ENCODE measurements at regions not wholly inside any gene's neighbourhood (a gene's known extent, or its start where the extent isn't known, plus 50 kb on each side); places are given as distances from the start of the nearest gene placed in this dataset.
"Not testable (repeated sequence)": the region's sequence is repeated elsewhere in the genome, so short reads cannot be mapped to it uniquely, and the experiment has no call there.

GRCh38 chr7:20839196-20839735 lies 52.6 kb upstream of the SP8 start:
- no peak for DNase-seq

DNA sequence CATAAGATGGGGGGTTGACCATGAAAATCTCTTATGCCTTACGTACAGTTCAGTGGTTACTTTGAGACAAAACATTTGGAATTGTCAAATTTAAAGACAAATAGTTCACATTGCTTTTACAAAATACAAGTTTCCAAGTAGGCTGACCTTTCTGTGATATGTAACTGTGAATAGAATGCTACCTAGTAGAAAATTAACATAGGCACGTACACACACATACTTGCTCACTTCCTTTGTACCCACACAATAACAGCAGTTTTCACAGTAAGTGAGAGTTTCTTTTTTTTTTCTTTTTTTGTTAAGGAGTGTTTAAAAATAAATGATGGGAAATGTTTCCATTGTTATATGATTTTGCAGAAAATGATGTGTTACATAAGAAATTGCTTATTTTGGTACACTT lies 53.3 kb upstream of the SP8 start:
- no peak for DNase-seq

DNA sequence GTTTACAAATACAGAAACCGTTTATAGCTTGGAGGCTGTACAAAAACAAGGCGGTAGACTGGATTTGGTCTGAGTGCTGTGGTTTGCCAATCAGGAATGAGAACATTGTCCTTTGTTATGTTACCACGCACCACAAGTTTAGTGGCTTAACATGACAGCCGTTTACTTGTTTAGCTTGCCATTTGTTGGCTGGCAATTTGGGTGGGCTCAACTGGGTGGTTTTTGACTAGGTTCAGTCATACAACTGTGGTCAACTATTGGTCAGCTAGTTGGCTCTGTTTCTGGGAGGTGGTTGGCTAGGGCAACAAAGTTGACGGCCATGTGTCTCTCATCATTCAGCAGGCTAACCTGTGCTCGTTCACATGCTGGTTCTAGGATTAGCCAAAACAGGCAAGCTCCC lies 60.1 kb upstream of the SP8 start:
- DNase-seq = no peak

GRCh38 chr7:20858951-20859350 lies 72.3 kb upstream of the SP8 start:
- no peak for DNase-seq

DNA sequence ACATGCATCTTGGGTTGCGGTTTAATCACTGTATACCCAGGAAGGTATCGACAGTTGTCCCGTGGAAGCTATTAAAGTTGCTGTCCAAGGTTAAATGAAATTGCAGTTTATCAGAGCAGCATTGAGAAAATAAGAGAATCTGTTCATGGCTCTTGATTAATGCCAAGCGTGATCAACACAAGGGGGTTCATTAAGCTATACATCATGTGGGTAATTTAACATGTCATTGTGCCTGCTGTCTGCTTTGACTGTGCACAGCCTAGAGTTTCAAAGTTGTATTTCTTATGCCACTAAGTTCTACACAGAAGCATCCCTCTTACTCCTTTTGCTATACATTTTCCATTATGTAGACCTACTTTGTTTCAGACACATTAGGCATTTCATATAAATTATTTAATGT lies 74.8 kb upstream of the SP8 start:
- no peak for DNase-seq

DNA sequence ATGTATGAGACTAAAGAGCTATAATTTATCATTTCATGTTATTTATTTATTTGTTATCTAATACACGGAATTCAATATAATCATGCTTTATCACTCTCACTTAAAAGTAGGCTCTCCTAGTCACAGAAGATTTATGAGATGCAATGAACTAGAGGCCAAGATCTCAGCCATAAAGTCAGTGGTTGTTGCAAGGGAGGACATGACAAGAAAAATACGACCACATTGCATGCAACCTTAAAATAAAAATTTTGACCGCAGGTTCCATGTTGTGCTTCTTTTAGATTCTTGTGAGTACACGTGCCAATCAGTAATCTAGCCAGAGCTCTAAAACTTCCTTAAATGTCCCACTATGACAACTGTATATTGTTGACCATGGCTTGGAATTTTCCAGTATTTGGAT lies 75.9 kb upstream of the SP8 start:
- DNase-seq = no peak

GRCh38 chr7:20864221-20864620 lies 77.5 kb upstream of the SP8 start:
- DNase-seq = no peak

- DNase-seq = no peak
Measured at GRCh38 chr7:20865684-20866083, 79.0 kb upstream of the SP8 start.

DNA sequence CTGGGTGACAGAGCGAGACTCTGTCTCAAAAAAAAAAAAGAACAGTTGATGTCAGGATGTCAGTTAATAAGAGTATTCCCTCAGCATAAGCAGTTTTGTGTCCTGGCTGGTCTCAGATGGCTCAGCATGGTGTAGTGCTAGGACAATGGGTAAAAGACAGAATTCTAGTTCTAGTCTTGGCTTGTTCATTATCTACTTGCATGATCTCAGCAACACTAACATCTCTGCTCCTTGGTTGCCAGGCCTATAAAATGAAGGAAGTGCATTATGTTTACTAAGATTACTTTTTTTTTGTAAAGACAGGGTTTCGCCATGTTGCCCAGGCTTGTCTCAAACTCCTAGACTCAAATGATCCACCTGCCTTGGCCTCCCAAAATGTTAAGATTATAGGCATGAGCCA lies 84.3 kb upstream of the SP8 start:
- DNase-seq = no peak

- DNase-seq = no peak
Measured at GRCh38 chr7:20892776-20893175, 106.1 kb upstream of the SP8 start.

GRCh38 chr7:20894806-20895205 lies 108.1 kb upstream of the SP8 start:
- DNase-seq = no peak

GRCh38 chr7:20895563-20895962 lies 108.9 kb upstream of the SP8 start:
- DNase-seq = no peak

DNA sequence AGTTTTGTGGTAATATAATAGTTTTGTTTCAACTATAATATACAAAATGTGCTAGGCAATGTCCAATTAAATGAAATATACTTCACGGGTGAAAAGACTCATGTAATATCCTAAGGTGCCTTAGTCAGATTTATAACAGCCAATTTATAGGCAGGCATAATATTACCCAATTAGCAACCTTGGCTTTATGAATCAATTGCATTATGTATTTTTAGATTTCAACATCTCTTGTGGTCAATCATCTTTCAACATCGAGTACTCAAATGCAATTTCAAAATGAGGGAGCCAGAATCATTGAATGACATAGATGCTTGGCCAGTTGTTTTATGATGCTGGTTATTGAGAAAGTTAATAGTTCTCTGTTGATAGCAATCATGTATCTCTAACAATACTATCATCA lies 110.3 kb upstream of the SP8 start:
- DNase-seq = no peak

- no peak for DNase-seq
Measured at GRCh38 chr7:20906801-20907453, 120.2 kb upstream of the SP8 start.

GRCh38 chr7:20911081-20911480 lies 124.4 kb upstream of the SP8 start:
- no peak for DNase-seq

- no peak for DNase-seq
Measured at GRCh38 chr7:20913853-20914252, 127.2 kb upstream of the SP8 start.

DNA sequence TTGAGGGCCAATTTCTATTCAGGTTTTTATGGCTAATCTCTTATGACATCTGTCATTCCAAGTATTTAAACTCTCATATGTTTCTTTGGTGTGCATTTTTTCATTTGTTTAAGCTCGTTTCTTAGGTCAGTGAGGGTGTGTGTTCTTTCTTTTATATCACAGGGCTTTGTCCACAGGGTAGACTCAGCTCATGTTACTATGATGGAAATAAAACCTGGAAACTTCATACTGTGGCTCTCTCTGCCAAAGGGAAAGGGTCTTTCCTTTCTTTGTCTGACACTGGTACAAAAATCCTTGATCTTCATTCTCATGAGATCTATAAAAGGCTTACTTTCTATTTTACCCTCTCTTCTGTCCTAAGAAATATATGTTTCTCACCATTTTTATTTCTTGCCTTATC lies 129.6 kb upstream of the SP8 start:
- no peak for DNase-seq

GRCh38 chr7:20917603-20918002 lies 130.9 kb upstream of the SP8 start:
- DNase-seq = no peak

- DNase-seq = no peak
Measured at GRCh38 chr7:20918156-20918555, 131.5 kb upstream of the SP8 start.

DNA sequence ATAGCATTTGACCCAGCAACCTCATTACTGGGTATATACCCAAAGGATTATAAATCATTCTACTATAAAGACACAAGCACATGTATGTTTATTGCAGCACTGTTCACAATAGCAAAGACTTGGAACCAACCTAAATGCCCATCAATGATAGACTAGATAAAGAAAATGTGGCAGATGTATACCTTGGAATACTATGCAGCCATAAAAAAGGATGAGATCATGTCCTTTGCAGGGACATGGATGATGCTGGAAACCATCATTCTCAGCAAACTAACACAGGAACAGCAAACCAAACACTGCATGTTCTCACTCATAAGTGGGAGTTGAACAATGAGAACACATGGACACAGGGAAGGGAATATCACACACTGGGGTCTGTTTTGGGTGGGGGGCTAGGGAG lies 140.5 kb upstream of the SP8 start:
- DNase-seq = not testable (repeated sequence)

DNA sequence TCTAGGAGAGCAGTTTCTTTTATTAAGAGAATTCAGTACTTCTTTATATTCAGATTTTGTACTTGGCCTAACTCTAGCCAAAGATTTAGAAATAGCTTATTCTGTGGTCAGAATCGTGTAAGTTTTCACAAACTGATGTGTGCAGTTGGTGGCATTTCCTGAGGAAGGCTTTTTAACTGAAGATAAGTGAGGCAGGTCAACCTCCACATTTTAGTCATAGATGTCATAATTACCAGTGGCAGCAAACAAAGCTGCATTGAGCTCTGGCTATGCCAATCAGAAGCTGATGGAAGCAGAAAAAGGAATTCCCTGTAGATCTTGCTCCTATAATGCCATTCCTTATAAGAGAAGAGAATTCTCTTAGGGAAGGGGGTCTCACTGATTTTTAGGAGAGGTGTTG lies 141.3 kb upstream of the SP8 start:
- DNase-seq = no peak

DNA sequence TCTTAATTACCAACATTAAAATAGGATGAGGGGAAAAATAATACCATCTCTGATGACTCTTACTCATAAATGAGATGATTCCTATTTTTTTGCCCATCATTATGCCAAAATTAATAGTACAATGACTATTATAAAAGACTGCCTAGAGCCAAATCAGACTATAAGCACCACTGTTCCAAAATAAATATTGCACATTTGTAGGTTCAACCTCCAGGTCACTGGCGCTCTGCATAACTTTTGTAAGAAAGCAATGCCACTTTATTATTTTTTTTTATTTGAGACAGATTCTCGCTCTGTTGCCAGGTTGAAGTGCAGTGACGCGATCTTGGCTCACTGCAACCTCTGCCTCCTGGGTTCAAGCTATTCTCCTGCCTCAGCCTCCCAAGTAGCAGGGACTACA lies 142.5 kb upstream of the SP8 start:
- no peak for DNase-seq

- no peak for DNase-seq
Measured at GRCh38 chr7:20931739-20932138, 145.1 kb upstream of the SP8 start.

GRCh38 chr7:20932785-20933527 lies 146.3 kb upstream of the SP8 start:
- no peak for DNase-seq

Measured in fibroblast of skin of back (primary cell).